DMS53 treated with DMSO at 0.1 percent for 48 hours (cell line): ENCODE measurements at regions not wholly inside any gene's neighbourhood (a gene's known extent, or its start where the extent isn't known, plus 50 kb on each side); places are given as distances from the start of the nearest gene placed in this dataset.
"Not testable (repeated sequence)": the region's sequence is repeated elsewhere in the genome, so short reads cannot be mapped to it uniquely, and the experiment has no call there.

Experiments used
- DNase-seq: peaks from one replicate; lab custom pipeline; 2025; ENCODE audit not compliant: unreplicated experiment; lab: John Stamatoyannopoulos, UW

GRCh38 chr12:40431169-40431568 is 206.4 kb downstream of the LRRK2 start:
- no peak for DNase-seq

- no peak for DNase-seq
Observed at GRCh38 chr12:40435251-40435650, 210.5 kb downstream of the LRRK2 start.

DNA sequence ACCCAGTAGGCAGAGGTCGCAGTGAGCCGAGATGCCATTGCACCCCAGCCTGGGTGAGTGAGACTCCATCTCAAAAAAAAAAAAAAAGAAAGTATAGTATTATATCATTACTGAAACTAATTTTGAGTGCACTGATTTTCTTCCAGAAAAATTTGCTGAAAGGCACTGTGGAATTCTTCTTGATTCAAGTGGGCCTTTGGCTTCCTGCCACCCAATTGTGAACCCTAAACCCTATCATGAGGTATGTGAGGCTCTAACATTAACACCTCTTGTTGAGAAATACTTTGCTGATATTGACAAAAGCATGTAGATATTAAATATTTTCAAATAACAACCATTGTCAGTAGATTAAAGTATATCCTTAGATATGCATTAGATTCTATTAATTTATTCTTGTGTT is 211.2 kb downstream of the LRRK2 start:
- DNase-seq: no peak

GRCh38 chr12:40436564-40436963 is 211.8 kb downstream of the LRRK2 start:
- DNase-seq: no peak

DNA sequence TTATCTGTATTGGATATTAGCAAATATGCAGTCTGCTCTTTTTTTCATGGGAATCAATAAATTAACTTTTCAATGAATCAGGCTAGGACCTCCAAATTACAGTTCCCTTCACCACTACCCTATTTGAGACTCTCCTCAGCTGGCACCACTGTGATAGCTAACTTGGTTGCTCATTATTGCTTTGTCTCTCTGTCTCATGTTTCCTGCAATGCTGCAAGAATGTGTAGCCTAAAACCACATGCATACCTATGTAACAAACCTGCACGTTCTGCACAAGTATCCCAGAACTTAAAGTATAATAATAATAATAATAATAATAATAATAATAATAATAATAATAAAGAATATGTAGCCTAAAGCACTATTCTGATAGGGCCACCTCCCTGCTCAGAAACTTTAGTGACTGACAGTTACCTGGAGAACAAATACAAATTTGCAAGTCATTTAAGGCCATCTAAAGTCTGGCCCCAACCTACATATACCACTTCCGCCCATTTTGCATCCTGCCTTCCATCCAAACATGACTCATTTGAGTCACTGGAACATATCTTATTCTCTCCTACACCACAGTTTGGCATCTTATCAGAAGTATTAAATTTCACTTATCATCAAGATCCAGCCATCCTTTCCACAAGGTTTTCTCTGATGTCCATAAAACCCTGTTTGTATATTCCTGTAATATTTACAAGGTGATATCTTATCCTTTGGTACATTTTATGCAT is 215.1 kb downstream of the LRRK2 start:
- DNase-seq: no peak

DNA sequence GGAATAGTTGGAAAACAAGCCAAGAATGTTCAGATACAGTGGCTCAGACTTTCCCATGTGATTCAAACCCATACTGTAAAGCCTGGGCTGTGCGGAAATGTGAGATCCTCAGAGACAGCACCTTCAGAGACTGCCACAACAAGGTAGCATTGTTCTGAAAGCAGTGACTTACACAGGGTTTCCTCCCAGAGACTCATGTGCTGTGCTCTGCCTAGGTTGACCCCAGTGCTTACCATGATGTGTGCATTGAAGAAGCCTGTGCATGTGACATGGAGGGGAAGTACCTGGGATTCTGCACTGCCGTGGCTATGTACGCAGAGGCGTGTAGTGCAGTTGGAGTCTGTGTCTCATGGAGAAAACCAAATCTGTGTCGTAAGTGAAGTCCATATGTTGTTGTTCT is 219.4 kb downstream of the LRRK2 start:
- no peak for DNase-seq

DNA sequence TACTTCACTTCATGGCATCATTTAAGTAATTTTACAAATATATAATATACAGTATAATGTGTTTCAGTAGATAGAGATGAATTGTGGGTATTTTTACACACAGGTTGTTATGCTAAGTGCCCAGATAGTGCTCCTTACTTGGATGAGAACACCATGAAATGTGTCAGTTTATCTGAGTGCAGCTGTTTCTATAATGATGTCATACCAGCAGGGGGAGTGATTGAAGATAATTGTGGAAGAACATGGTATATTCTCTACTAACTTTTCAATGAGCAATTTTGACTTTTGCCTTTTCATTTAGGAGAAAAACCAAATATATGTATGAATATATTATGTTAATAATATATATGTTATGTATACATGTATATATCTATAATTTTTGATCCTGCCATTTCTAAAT is 221.6 kb downstream of the LRRK2 start:
- DNase-seq: peak; percentile 55

DNA sequence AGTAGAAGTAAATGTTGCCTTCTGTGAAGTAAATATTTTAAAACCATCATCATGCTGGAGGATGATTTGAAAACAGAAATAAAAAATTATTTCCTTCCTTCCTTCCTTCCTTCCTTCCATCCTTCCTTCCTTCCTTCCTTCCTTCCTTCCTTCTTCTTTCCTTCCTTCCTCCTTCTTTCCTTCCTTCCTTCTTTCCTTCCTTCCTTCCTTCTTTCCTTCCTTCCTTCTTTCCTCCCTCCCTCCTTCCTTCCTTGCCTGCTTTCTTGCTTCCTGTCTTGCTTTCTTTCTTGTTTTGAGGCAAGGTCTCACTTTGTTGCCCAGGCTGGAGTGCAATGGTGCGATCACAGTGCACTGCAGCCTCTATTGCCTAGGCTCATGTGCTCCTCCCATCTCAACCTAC is 223.7 kb downstream of the LRRK2 start:
- DNase-seq: not testable (repeated sequence)

DNA sequence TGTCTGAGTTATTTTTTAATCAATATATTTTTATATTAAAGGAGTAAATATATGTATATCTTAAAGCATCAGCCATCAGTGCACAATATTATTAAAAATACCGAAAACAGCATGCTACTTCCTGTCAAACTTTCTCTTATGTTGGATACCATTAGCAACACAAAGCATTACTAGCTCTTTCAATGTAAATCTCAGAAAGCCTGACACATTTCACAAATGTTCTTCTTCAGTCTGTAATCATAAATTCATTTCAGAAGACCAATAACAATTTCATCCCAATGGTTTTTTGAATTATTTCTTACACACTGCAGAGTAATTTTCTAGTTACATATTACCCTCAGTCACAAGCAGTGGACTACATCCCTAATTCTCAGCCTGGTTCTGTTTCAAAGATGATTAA is 226.9 kb downstream of the LRRK2 start:
- no peak for DNase-seq

DNA sequence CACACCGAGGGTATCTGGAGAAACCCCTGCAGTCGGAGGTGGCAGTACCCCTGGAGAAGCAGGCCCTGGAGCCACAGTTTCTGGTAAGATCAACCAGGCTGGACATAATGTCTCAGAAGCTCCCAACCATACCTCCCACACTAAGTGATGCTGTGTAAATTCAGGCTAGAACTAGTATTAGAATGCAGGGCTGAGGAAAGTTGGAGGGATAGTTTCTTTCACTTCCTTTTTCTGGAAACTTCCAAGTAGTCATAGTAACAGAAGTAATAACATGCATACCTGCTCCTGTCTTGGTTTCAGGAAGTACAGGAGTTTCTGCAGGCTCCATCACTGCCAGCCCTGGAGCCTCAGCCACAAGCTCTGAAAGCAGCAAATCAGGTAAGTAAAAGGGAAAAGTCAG is 228.1 kb upstream of the CNTN1 start:
- no peak for DNase-seq

DNA sequence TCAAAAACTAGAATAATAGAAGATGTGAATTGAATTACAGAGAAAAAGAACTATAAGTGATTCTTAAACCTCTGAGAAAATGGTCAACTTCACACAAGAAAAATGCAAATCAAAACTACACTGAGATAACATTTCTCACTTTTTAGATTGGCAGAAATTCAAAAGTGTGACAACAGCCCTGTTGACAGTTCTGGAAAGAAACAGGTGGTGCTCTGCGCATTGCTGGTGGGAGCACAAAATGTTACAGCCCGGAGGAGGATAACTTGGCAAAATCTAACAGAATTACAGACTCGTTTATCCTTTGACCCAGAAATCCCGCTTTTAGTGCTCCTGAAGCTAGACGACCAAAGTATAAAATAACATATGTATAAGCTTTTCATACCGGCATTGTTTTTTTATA is 222.5 kb upstream of the CNTN1 start:
- no peak for DNase-seq

DNA sequence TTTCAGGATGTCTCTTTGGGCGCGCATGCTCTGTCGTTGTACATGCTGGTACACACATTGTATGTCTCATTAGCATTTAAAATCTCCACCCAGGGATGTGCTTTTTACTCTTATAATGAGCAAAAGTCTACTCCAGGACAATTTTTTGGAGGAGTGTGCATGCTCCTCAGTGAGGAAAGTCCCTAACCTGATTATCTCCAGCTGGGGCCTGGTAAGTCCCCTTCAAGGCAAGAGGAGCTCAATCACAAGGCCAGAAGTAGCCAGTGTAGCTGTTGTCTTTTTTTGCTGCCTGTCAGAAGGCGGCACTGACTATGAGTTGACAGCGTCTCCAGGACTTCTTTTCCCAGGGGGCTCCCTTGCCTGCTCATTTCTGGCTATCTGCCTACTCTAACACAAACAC is 218.3 kb upstream of the CNTN1 start:
- DNase-seq: no peak

GRCh38 chr12:40474630-40475029 is 217.6 kb upstream of the CNTN1 start:
- no peak for DNase-seq

- no peak for DNase-seq
Observed at GRCh38 chr12:40499856-40500255, 192.4 kb upstream of the CNTN1 start.

DNA sequence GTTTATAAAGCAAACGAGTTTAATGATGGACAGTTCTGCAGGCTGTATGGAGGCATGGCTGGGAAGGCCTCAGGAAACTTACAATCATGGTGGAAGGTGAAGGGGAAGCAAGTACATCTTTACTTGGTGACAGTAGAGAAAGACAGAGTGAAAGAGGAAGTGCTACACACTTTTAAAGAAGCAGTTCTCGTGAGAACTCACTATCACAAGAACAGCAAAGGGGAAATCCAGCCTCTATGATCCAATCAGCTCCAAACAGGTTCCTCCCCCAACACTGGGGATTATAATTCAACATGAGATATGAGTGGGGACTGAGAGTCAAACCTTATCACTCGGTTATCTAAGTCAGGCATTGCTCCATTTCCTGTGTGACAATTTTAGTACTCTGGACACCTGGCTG is 189.9 kb upstream of the CNTN1 start:
- DNase-seq: no peak

DNA sequence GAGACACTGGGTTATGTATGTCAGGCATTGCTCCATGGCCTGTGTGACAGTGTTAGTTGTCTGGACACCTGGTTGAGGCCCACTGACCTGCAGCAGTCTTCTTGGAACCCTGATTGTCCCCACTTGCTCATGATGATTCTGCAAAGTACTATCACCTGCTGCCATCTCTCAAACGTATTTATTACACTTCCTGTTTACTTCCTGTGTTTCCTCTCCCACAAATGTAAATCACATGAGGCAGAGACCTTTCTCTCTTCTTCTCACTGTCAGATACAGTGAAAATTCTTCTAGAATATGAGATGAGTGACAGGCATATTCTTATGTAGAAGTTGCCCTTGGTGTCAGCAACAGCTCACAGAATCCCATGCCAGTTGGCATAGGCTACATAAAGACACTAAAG is 186.9 kb upstream of the CNTN1 start:
- DNase-seq: no peak

DNA sequence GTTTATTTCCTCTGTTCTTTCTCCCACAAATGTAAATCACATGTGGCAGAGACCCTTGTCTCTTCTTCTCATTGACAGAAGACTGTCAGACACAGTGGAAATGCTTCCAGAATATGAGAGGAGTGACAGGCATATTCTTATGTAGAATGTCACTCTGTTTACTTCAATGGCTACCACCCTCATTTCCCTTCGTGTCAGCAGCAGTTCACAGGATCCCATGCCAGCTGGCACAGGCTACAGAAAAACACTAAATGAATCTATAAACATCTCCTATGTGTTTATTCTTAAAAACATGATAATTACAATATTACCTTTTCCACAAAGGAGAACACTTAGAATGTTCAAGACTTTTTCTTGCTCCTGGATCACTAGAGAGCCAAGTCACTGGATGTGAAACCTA is 183.8 kb upstream of the CNTN1 start:
- no peak for DNase-seq

GRCh38 chr12:40511341-40511740 is 180.9 kb upstream of the CNTN1 start:
- DNase-seq: no peak

GRCh38 chr12:40515041-40515816 is 177.0 kb upstream of the CNTN1 start:
- DNase-seq: no peak

DNA sequence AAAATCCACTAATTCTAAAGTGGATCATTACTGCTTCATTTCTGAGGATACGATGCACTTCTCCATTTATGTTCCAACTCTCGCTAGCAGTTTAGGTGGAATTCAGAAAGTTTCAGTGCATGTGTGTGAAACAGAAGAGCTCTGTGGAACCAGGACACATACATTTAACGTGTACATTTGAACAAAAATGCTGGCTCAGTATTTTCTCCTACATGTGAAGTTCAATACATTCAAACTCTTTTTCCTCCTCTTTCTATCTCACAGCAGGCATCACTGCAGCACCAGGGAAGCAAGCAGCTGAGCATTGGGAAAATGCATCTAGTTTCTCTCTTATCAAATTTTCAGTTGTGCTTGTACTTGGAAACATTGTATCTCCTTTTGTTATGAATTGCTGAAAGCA is 169.4 kb upstream of the CNTN1 start:
- DNase-seq: no peak

GRCh38 chr12:40525054-40525453 is 167.2 kb upstream of the CNTN1 start:
- DNase-seq: no peak

DNA sequence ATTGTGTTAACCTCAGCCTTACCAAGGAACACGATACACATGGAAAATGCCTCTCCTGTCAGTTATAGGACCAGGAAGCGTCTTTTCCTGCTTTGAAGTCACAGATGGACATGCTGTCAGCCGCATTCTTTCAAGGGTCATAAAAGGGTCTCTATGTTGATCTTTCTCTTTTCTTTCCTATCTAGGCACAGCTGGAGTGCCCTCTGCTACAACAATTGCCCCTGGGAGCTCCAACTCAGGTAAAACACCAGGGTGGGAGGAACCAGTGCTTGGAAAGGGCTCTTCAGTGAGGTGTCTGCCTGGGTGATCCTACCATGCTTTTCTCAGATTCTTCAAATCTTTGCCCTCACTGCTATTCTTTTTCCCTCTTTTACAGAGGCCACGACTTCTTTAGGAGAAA is 157.4 kb upstream of the CNTN1 start:
- DNase-seq: no peak

DNA sequence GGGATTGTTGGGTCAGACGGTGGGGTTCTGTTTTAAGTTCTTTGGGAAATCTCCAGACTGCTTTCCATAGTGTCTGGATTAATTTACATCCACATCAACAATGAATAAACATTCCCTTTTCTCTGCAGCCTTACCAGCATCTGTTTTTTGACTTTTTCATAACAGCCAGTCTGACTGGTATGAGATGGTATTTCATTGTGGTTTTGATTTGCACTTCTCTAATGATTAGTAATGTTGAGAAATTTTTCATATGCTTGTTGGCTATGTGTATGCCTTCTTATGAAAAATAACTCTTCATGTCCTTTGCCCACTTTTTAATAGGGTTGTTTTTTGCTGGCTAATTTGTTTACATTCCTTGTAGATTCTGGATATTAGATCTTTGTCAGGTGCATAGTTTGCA is 140.8 kb upstream of the CNTN1 start:
- DNase-seq: no peak
